Keratinocyte (primary cell): ENCODE measurements at regions not wholly inside any gene's neighbourhood (a gene's known extent, or its start where the extent isn't known, plus 50 kb on each side); places are given as distances from the start of the nearest gene placed in this dataset.

ENCODE experiments used
- DNase-seq: peaks from one replicate; pipeline ENCODE4 v3.0.0-alpha.2; 2011; ENCODE audit warnings: low read depth, missing footprints, low spot score
- FAIRE-seq: peaks from 2 replicates; lab custom pipeline; 2011; peaks lifted over from hg19 to GRCh38; lab: Jason Lieb, UNC
- H2AFZ ChIP-seq: 2 replicates; pipeline ENCODE4 v1.6.0; 2012; ENCODE audit warnings: low read length, control low read depth, inconsistent platforms; ENCODE audit not compliant: control insufficient read depth
- H3K27ac ChIP-seq: 2 replicates; pipeline ENCODE4 v1.5.1; 2011; ENCODE audit warnings: low read length; ENCODE audit not compliant: control insufficient read depth, insufficient read depth
- H3K27me3 ChIP-seq: 3 replicates; pipeline ENCODE4 v1.6.0; 2011; ENCODE audit warnings: low read length; ENCODE audit not compliant: control insufficient read depth, insufficient read depth; ENCODE audit errors: extremely low read depth
- H3K36me3 ChIP-seq, 2 experiments: 2 replicates in 1 of 2; 3 replicates in 1 of 2; pipeline ENCODE4 v1.5.1; 2011; ENCODE audit warnings: low read length in 2 of 2, mild to moderate bottlenecking in 1 of 2; ENCODE audit not compliant: control insufficient read depth in 2 of 2, insufficient read depth in 2 of 2; ENCODE audit errors: extremely low read depth in 1 of 2
- H3K4me1 ChIP-seq: 3 replicates; pipeline ENCODE4 v1.5.1; 2011; ENCODE audit warnings: low read length; ENCODE audit not compliant: control insufficient read depth, insufficient read depth; ENCODE audit errors: extremely low read depth
- H3K4me2 ChIP-seq: 3 replicates; pipeline ENCODE4 v1.6.0; 2011; ENCODE audit warnings: low read depth, low read length; ENCODE audit not compliant: control insufficient read depth, insufficient read depth; ENCODE audit errors: extremely low read depth
- H3K4me3 ChIP-seq, 3 experiments: fragments of 200-600 bp in 1 of 3; sonication (generic) in 1 of 3; 2 replicates in 2 of 3; 3 replicates in 1 of 3; pipeline ENCODE4 v1.5.1; 2011 to 2016; ENCODE audit warnings: low read length in 3 of 3, mild to moderate bottlenecking in 3 of 3, control low read depth in 2 of 3, inconsistent platforms in 1 of 3, low read depth in 1 of 3, mixed read lengths in 1 of 3, mixed run types in 1 of 3, moderate library complexity in 1 of 3; ENCODE audit not compliant: control insufficient read depth in 2 of 3, insufficient read depth in 2 of 3; ENCODE audit errors: extremely low read depth in 1 of 3
- H3K79me2 ChIP-seq: 2 replicates; pipeline ENCODE4 v1.6.0; 2012; ENCODE audit warnings: low read length; ENCODE audit not compliant: control insufficient read depth, insufficient read depth
- H3K9ac ChIP-seq: 3 replicates; pipeline ENCODE4 v1.6.0; 2011; ENCODE audit warnings: low read length; ENCODE audit not compliant: control insufficient read depth, insufficient read depth; ENCODE audit errors: extremely low read depth
- H3K9me1 ChIP-seq: 3 replicates; pipeline ENCODE4 v1.6.0; 2011; ENCODE audit warnings: low read length; ENCODE audit not compliant: control insufficient read depth, insufficient read depth; ENCODE audit errors: extremely low read depth
- H3K9me3 ChIP-seq: 2 replicates; pipeline ENCODE4 v1.5.1; 2012; ENCODE audit warnings: low read depth, low read length; ENCODE audit not compliant: control insufficient read depth
- H4K20me1 ChIP-seq: 3 replicates; pipeline ENCODE4 v1.6.0; 2011; ENCODE audit warnings: low read length; ENCODE audit not compliant: control insufficient read depth, insufficient read depth; ENCODE audit errors: extremely low read depth
- CTCF ChIP-seq, 3 experiments: IDR thresholded peaks in 1 of 3; conservative IDR thresholded peaks in 1 of 3; optimal IDR thresholded peaks in 1 of 3; 2 replicates in 2 of 3; 3 replicates in 1 of 3; pipeline versions ENCODE3 to v1.5.1; 2011; ENCODE audit warnings: low read length in 3 of 3, mild to moderate bottlenecking in 3 of 3, moderate library complexity in 2 of 3, control low read depth in 1 of 3, inconsistent platforms in 1 of 3; ENCODE audit not compliant: insufficient read depth in 2 of 3; ENCODE audit errors: extremely low read depth in 1 of 3
- EZH2 ChIP-seq: IDR thresholded peaks from one replicate; pipeline ENCODE4 v1.6.1; 2012; ENCODE audit warnings: inconsistent platforms, mild to moderate bottlenecking, low read length, moderate library complexity
- dilution Hi-C: fragments of 300-500 bp; cut with MboI; formaldehyde crosslinking; loops from one replicate; pipeline ENCODE4 v1.7.0; 2020; ENCODE audit warnings: low sequenced_read_pairs; ENCODE audit not compliant: extremely low pct_ligation_motif_present

- dilution Hi-C loops: no loop called here
- no peak for TF ChIP-seq CTCF (optimal IDR thresholded peaks at IDR 0.05 in 1 of 3, IDR thresholded peaks at IDR 0.05 in 1 of 3, conservative IDR thresholded peaks at IDR 0.05 in 1 of 3; ENCODE audit: extremely low read depth in 1 of 3, insufficient read depth in 2 of 3, low read length in 3 of 3)
- no peak for TF ChIP-seq EZH2
These were observed 159.8 kb upstream of the MEF2C start for GRCh38 chr5:89042746-89043145.

GRCh38 chr5:89041976-89042375, 159.0 kb upstream of the MEF2C start:
- FAIRE-seq (no peak), DNase-seq (no peak)
- no peak overlapping the region for H3K27ac ChIP-seq
- H3K4me1 ChIP-seq: peaks cover 4% of the 10 kb centered on the region
- H3K4me3 ChIP-seq: no peak overlapping the region
- no peaks in the 10 kb centered on the region for H3K27me3 ChIP-seq
- no peak overlapping the region for H3K9ac ChIP-seq
- TF ChIP-seq CTCF (optimal IDR thresholded peaks at IDR 0.05 in 1 of 3, IDR thresholded peaks at IDR 0.05 in 1 of 3, conservative IDR thresholded peaks at IDR 0.05 in 1 of 3; ENCODE audit: extremely low read depth in 1 of 3, insufficient read depth in 2 of 3, low read length in 3 of 3) (no peak), EZH2 (no peak)
- H3K79me2 ChIP-seq: no peaks in the 10 kb centered on the region
- H3K36me3 ChIP-seq: no peaks in the 10 kb centered on the region
- no peaks in the 10 kb centered on the region for H4K20me1 ChIP-seq
- H3K4me2 ChIP-seq: no peak overlapping the region
- no peaks in the 10 kb centered on the region for H3K9me3 ChIP-seq
- no peak overlapping the region for H2AFZ ChIP-seq
- dilution Hi-C loops: no loop called here
- no peaks in the 10 kb centered on the region for H3K9me1 ChIP-seq

More at GRCh38 chr5:89042746-89043145, 159.8 kb upstream of the MEF2C start:
- no peak overlapping the region for H3K4me2 ChIP-seq
- no peaks in the 10 kb centered on the region for H3K79me2 ChIP-seq
- no peak overlapping the region for H3K27ac ChIP-seq
- H2AFZ ChIP-seq: no peak overlapping the region
- no peaks in the 10 kb centered on the region for H3K27me3 ChIP-seq
- H3K9ac ChIP-seq: no peak overlapping the region
- no peaks in the 10 kb centered on the region for H3K9me3 ChIP-seq
- H3K9me1 ChIP-seq: no peaks in the 10 kb centered on the region
- no peak overlapping the region for H3K4me3 ChIP-seq
- H4K20me1 ChIP-seq: no peaks in the 10 kb centered on the region
- peaks cover 2% of the 10 kb centered on the region for H3K4me1 ChIP-seq
- FAIRE-seq (no peak), DNase-seq (no peak)
- no peaks in the 10 kb centered on the region for H3K36me3 ChIP-seq
